Transverse colon (tissue), 4 donors: ENCODE measurements at regions not wholly inside any gene's neighbourhood (a gene's known extent, or its start where the extent isn't known, plus 50 kb on each side); places are given as distances from the start of the nearest gene placed in this dataset.

Experiments
- DNase-seq: peaks from one replicate; pipeline ENCODE4 v3.0.0-alpha.2; 2019
- H3K27ac ChIP-seq, 4 donors: fragments of 200-600 bp; sonication (generic); 2 replicates each; pipeline ENCODE4 v1.5.1; 2016 to 2018; ENCODE audit warnings: inconsistent platforms in 4 of 4
- H3K27me3 ChIP-seq: fragments of 200-600 bp; sonication (generic); 2 replicates; pipeline ENCODE4 v1.5.1; 2017; ENCODE audit warnings: inconsistent platforms
- H3K36me3 ChIP-seq, 4 donors: fragments of 200-600 bp; sonication (generic); 2 replicates each; pipeline ENCODE4 v1.5.1; 2017 to 2019; ENCODE audit warnings: inconsistent platforms in 4 of 4
- H3K4me1 ChIP-seq, 4 donors: fragments of 200-600 bp; sonication (generic); 2 replicates each; pipeline ENCODE4 v1.5.1; 2017 to 2020; ENCODE audit warnings: inconsistent platforms in 4 of 4
- H3K4me3 ChIP-seq, 4 donors: fragments of 200-600 bp; sonication (generic); 1 replicate in 1 of 4; 2 replicates in 3 of 4; pipeline versions ENCODE4 v1.5.1 to v1.6.1; 2017 to 2019; ENCODE audit warnings: inconsistent platforms in 4 of 4
- H3K9me3 ChIP-seq, 2 donors: fragments of 200-600 bp; sonication (generic); 2 replicates each; pipeline ENCODE4 v1.5.1; 2017 to 2019; ENCODE audit warnings: inconsistent platforms in 2 of 2
- CTCF ChIP-seq, 5 experiments: fragments of 200-600 bp in 3 of 5; fragments of 450-650 bp in 2 of 5; sonication (generic) in 3 of 5; IDR thresholded peaks; 1 replicate in 2 of 5; 2 replicates in 3 of 5; pipeline ENCODE4 v1.5.1; 2016 to 2017; ENCODE audit warnings: antibody characterized with exemption in 5 of 5, inconsistent platforms in 3 of 5, mild to moderate bottlenecking in 2 of 5, moderate library complexity in 1 of 5
- EP300 ChIP-seq: sonication (generic); formaldehyde crosslinking; IDR thresholded peaks from one replicate; pipeline ENCODE4 v1.6.1; 2017; ENCODE audit warnings: antibody characterized with exemption, low read depth
- POLR2A ChIP-seq: fragments of 450-650 bp; IDR thresholded peaks from one replicate; pipeline ENCODE4 v1.6.1; 2016; ENCODE audit warnings: antibody characterized with exemption, mild to moderate bottlenecking, moderate library complexity
- POLR2AphosphoS5 ChIP-seq, 3 donors: sonication (generic); formaldehyde crosslinking; IDR thresholded peaks; one replicate each; pipeline ENCODE4 v1.6.1; 2016; ENCODE audit warnings: antibody characterized with exemption in 3 of 3
- WGBS, 2 donors: methylation state at CpG; one replicate each; pipeline ENCODE4 v1.1.5; 2018; ENCODE audit warnings: low coverage in 1 of 2; 5-methylcytosine and 5-hydroxymethylcytosine counted together
- in situ Hi-C, 4 donors: fragments of 200-750 bp; cut with MboI; loops; one replicate each; pipeline versions ENCODE4 v1.15.0 to v1.15.1; 2017; ENCODE audit warnings: low sequenced_read_pairs in 3 of 4, low pct_ligation_motif_present in 1 of 4, low pct_unique_long_range_greater_than_20kb in 1 of 4
- intact Hi-C: fragments of 100-400 bp; cut with DNase I; formaldehyde crosslinking; loops from one replicate; pipeline ENCODE4 v1.15.1; 2023; ENCODE audit warnings: low total_unique reads

DNA sequence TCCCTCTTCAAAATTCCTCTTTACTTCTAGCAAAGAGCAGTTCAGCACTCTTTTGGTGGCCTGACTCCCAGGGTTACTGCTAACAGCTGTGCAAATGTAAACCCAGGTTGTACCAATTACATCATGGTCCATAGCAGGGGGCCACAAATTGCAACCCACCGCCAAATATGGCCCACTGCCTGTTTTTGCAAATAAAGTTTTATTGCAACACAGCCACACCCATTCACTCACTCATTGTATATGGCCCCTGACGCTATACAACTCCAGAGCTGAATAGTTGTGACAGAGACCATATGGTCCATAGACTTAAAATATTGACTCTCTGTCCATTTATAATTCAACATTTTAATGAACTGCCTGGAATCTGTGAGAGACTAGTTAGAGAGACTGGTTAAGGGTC lies 233.4 kb downstream of the NFATC2 start:
- Histone ChIP-seq H3K4me1 (peaks cover 0 to 7% (median 0%) of the 10 kb centered on the region in 4 donors), H3K4me3 (no peak overlapping the region), H3K9me3 (no peaks in the 10 kb centered on the region), H3K36me3 (no peaks in the 10 kb centered on the region), H3K27me3 (peaks cover 8% of the 10 kb centered on the region), H3K27ac (no peak overlapping the region)
- TF ChIP-seq EP300 (no peak), POLR2A (no peak), CTCF (IDR thresholded peaks at IDR 0.05) (no peak), POLR2AphosphoS5 (IDR thresholded peaks at IDR 0.05) (no peak)
- no peak for DNase-seq
- in situ Hi-C loops = loop anchor here (5.0 to 10.0 kb wide), 2 partner anchors 314 to 322 kb away; no protein-coding TSS in a partner anchor
- intact Hi-C loops = no loop called here
- 51% methylated on average over 2 of the region's 2 CpGs; no CpG with 5 or more reads in 1 of the 2 donors for WGBS, 2 donors

DNA sequence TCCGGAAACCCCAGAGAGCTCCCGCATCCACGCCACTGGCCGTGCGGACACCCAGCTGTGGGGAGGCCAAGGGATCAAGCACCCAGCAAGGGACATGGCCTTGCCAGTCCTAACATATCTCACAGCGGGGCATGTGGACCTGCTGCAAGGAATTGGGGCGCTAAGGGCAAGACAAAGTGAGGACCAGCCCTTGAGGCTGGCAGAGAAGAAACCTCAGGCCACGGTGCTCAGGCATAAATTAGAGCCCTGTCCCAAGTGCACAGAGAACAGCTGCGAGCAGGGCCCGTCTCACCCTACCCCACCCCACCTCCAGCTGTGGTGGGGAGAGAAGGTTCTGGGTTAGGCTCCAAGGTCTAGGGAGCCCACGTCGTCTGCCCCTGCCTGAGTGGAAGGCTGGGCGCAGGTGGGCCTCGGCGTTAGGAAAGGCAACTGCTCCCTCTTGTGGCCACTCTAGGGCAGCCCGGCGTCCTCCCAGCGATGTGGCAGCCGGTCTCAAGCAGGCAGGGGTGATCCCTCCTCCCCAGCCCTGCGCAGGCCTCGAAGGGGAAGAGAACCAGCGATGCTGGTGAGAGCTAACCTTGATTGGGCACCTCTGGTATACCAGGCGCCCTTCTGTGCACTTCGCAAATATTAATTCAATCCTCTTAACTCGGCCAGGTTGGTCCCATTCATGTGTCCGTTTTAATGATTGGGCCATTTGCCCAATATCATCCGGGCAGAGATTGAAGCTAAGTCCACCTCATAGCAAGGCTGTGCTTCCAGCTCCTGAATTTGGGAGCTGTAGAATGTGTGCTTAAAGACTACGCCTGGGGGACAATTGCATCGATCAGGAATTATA lies 235.8 kb downstream of the NFATC2 start:
- Histone ChIP-seq H3K9me3 (no peaks in the 10 kb centered on the region), H3K27ac (no peak overlapping the region), H3K36me3 (no peaks in the 10 kb centered on the region), H3K4me1 (peaks cover 0 to 7% (median 0%) of the 10 kb centered on the region in 4 donors), H3K4me3 (no peak overlapping the region), H3K27me3 (peaks cover 8% of the 10 kb centered on the region)
- intact Hi-C loops (loop anchor here (2.0 kb wide), 1 partner anchor 318 kb away; no protein-coding TSS in a partner anchor), in situ Hi-C loops (loop anchor here (5.0 to 10.0 kb wide), 2 partner anchors 312 to 319 kb away; no protein-coding TSS in a partner anchor)
- DNase-seq = peak; percentile 79
- 35 to 36% methylated on average over 8 to 28 of the region's 29 CpGs for WGBS, 2 donors
- TF ChIP-seq CTCF (IDR thresholded peaks at IDR 0.05) (peak; percentile 87 to 92 (median 89)), EP300 (no peak)

- Histone ChIP-seq H3K4me3 (no peak overlapping the region), H3K4me1 (peaks cover 0 to 7% (median 0%) of the 10 kb centered on the region in 4 donors), H3K9me3 (no peaks in the 10 kb centered on the region), H3K27ac (no peak overlapping the region), H3K27me3 (peaks cover 8% of the 10 kb centered on the region), H3K36me3 (no peaks in the 10 kb centered on the region)
- 83 to 86% methylated on average over 3 to 8 of the region's 8 CpGs for WGBS, 2 donors
- intact Hi-C loops (loop anchor here (2.0 kb wide), 1 partner anchor 317 kb away; no protein-coding TSS in a partner anchor), in situ Hi-C loops (loop anchor here (5.0 to 10.0 kb wide), 2 partner anchors 311 to 319 kb away; no protein-coding TSS in a partner anchor)
- no peak for DNase-seq
- TF ChIP-seq EP300 (no peak), POLR2AphosphoS5 (IDR thresholded peaks at IDR 0.05) (no peak), CTCF (IDR thresholded peaks at IDR 0.05) (no peak)
These were observed 236.4 kb downstream of the NFATC2 start for GRCh38 chr20:51306081-51306480.

DNA sequence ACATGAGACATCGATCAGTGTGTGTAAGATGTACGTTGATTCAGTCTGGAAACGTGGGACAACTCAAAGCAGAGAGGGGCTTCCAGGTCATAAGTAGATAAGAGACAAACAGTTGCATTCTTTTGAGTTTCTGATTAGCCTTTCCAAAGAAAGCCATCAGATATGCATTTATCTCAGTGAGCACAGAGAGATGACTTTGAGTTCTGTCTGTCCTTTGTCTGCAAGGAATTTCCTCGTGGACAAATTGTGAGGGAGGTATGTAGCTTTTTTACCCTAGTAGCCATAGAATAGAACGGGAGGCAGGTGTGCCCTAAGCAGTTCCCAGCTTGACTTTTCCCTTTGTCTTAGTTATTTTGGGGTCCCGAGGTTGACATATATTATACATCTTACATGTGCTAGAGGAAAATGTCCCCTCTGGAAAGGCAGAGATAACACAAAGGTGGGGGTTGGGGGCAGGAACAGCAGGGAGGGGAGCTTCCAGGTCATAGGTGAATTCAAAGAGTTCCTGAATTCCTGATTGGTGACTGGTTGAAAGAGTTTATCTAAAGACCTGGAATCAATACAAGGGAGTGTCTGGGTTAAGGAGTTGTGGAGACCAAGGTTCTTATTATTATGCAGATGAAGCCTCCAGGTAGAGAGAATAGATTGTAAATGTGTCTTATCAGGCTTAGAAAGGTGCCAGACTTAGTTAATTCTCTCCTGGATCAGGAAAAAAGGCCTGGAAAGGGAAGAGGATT lies 237.0 kb downstream of the NFATC2 start:
- Histone ChIP-seq H3K4me3 (no peak overlapping the region), H3K27me3 (peaks cover 8% of the 10 kb centered on the region), H3K27ac (no peak overlapping the region), H3K9me3 (no peaks in the 10 kb centered on the region), H3K36me3 (no peaks in the 10 kb centered on the region), H3K4me1 (peaks cover 0 to 7% (median 0%) of the 10 kb centered on the region in 4 donors)
- DNase-seq = no peak
- TF ChIP-seq POLR2A = no peak
- TF ChIP-seq CTCF (IDR thresholded peaks at IDR 0.05) = no peak
- no peak for TF ChIP-seq POLR2AphosphoS5 (IDR thresholded peaks at IDR 0.05)
- TF ChIP-seq EP300 = no peak
- 69 to 78% methylated on average over 4 to 6 of the region's 6 CpGs for WGBS, 2 donors
- in situ Hi-C loops = loop anchor here (5.0 to 10.0 kb wide), 2 partner anchors 311 to 318 kb away; no protein-coding TSS in a partner anchor
- intact Hi-C loops = loop anchor here (2.0 kb wide), 1 partner anchor 317 kb away; no protein-coding TSS in a partner anchor
